H1 (cell line): ENCODE measurements at regions not wholly inside any gene's neighbourhood (a gene's known extent, or its start where the extent isn't known, plus 50 kb on each side); places are given as distances from the start of the nearest gene placed in this dataset.

Experiments used
- ATF3 ChIP-seq: IDR thresholded peaks from 2 replicates; pipeline ENCODE4 v1.6.1; 2011; ENCODE audit warnings: low read depth, mild to moderate bottlenecking, low read length; ENCODE audit not compliant: insufficient read depth
- CTCF ChIP-seq, 3 experiments: IDR thresholded peaks; 1 replicate in 2 of 3; 2 replicates in 1 of 3; pipeline versions ENCODE4 v1.5.1 to v1.6.1; 2011; ENCODE audit warnings: low read length in 3 of 3, mild to moderate bottlenecking in 3 of 3, inconsistent platforms in 2 of 3, low read depth in 1 of 3, moderate library complexity in 1 of 3; ENCODE audit not compliant: insufficient read depth in 1 of 3; ENCODE audit errors: control extremely low read depth in 1 of 3
- E2F6 ChIP-seq: IDR thresholded peaks from 2 replicates; pipeline ENCODE4 v1.6.1; 2012; ENCODE audit warnings: inconsistent platforms

GRCh38 chr7:18295781-18296423 is 199.6 kb upstream of the HDAC9 start (continued):
- TF ChIP-seq CTCF (IDR thresholded peaks at IDR 0.05; ENCODE audit: control extremely low read depth in 1 of 3, insufficient read depth in 1 of 3, low read depth in 1 of 3, low read length in 3 of 3) (no peak), E2F6 (no peak), ATF3 (no peak)
